BLaER1 (cell line): ENCODE measurements at regions not wholly inside any gene's neighbourhood (a gene's known extent, or its start where the extent isn't known, plus 50 kb on each side); places are given as distances from the start of the nearest gene placed in this dataset.

Experiments
- H3K27ac ChIP-seq: shearing (Covaris generic); formaldehyde crosslinking; 2 replicates; pipeline ENCODE4 v1.8.1; 2022
- H3K27me3 ChIP-seq: shearing (Covaris generic); formaldehyde crosslinking; 2 replicates; pipeline ENCODE4 v1.8.1; 2022
- H3K36me3 ChIP-seq: shearing (Covaris generic); formaldehyde crosslinking; 2 replicates; pipeline ENCODE4 v1.8.1; 2022
- H3K4me1 ChIP-seq: shearing (Covaris generic); formaldehyde crosslinking; 2 replicates; pipeline ENCODE4 v1.8.1; 2022
- H3K4me2 ChIP-seq: shearing (Covaris generic); formaldehyde crosslinking; 2 replicates; pipeline ENCODE4 v1.8.1; 2022
- H3K4me3 ChIP-seq: shearing (Covaris generic); formaldehyde crosslinking; 2 replicates; pipeline ENCODE4 v1.8.1; 2022
- H3K9ac ChIP-seq: shearing (Covaris generic); formaldehyde crosslinking; 2 replicates; pipeline ENCODE4 v1.8.1; 2022
- H3K9me3 ChIP-seq: shearing (Covaris generic); formaldehyde crosslinking; 2 replicates; pipeline ENCODE4 v1.8.1; 2022
- H4K20me1 ChIP-seq: shearing (Covaris generic); formaldehyde crosslinking; 2 replicates; pipeline ENCODE4 v1.8.1; 2022
- Cebpa-rat ChIP-seq: shearing (Covaris generic); IDR thresholded peaks from 2 replicates; pipeline ENCODE4 v1.8.1; 2022

DNA sequence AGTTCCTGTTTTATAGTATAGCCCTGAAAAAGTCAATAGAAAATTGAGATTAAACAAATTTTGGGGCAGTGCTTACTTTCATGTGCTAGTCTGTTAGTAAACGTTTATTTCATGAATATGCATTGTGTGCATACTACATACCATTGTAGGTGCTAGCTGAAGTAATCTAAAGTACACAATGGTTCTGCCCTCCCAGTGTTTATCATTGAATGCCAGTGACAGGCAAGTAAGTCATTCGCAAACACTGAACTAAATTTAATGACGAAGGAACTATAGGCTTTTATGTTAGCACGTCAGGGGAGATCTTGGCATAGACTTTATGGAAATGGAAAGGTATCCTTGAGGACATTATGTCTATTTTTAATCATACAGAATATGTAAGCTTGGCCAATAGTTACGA is 426.9 kb upstream of the EPHA5 start:
- Histone ChIP-seq H3K9me3 (no peaks in the 10 kb centered on the region), H3K27ac (no peak overlapping the region), H3K9ac (no peak overlapping the region), H3K4me1 (no peaks in the 10 kb centered on the region), H4K20me1 (no peaks in the 10 kb centered on the region), H3K4me2 (no peak overlapping the region), H3K27me3 (no peaks in the 10 kb centered on the region), H3K4me3 (no peak overlapping the region), H3K36me3 (no peaks in the 10 kb centered on the region)
- no peak for TF ChIP-seq Cebpa-rat

- Histone ChIP-seq H3K4me1 (no peaks in the 10 kb centered on the region), H3K4me2 (no peak overlapping the region), H3K27ac (no peak overlapping the region), H3K9me3 (no peaks in the 10 kb centered on the region), H3K36me3 (no peaks in the 10 kb centered on the region), H4K20me1 (no peaks in the 10 kb centered on the region), H3K27me3 (no peaks in the 10 kb centered on the region), H3K9ac (no peak overlapping the region), H3K4me3 (no peak overlapping the region)
- TF ChIP-seq Cebpa-rat: no peak
Measured at GRCh38 chr4:66095065-66095464, 424.8 kb upstream of the EPHA5 start.

- H3K27me3 ChIP-seq: no peaks in the 10 kb centered on the region
- H4K20me1 ChIP-seq: no peaks in the 10 kb centered on the region
- no peak overlapping the region for H3K4me3 ChIP-seq
- H3K4me2 ChIP-seq: no peak overlapping the region
- no peaks in the 10 kb centered on the region for H3K9me3 ChIP-seq
- no peak overlapping the region for H3K27ac ChIP-seq
- no peaks in the 10 kb centered on the region for H3K4me1 ChIP-seq
- no peaks in the 10 kb centered on the region for H3K36me3 ChIP-seq
- no peak overlapping the region for H3K9ac ChIP-seq
- no peak for TF ChIP-seq Cebpa-rat
Measured at GRCh38 chr4:66094070-66094469, 423.8 kb upstream of the EPHA5 start.

- H3K36me3 ChIP-seq: no peaks in the 10 kb centered on the region
- no peaks in the 10 kb centered on the region for H4K20me1 ChIP-seq
- no peak overlapping the region for H3K4me2 ChIP-seq
- TF ChIP-seq Cebpa-rat: no peak
- no peak overlapping the region for H3K9ac ChIP-seq
- no peaks in the 10 kb centered on the region for H3K4me1 ChIP-seq
- H3K27ac ChIP-seq: no peak overlapping the region
- no peaks in the 10 kb centered on the region for H3K9me3 ChIP-seq
- H3K4me3 ChIP-seq: no peak overlapping the region
- no peaks in the 10 kb centered on the region for H3K27me3 ChIP-seq
Measured at GRCh38 chr4:66091786-66092185, 421.5 kb upstream of the EPHA5 start.

- no peak overlapping the region for H3K9ac ChIP-seq
- H3K9me3 ChIP-seq: no peaks in the 10 kb centered on the region
- H3K27me3 ChIP-seq: no peaks in the 10 kb centered on the region
- H3K36me3 ChIP-seq: no peaks in the 10 kb centered on the region
- H3K4me2 ChIP-seq: no peak overlapping the region
- no peaks in the 10 kb centered on the region for H4K20me1 ChIP-seq
- TF ChIP-seq Cebpa-rat: no peak
- H3K27ac ChIP-seq: no peak overlapping the region
- no peaks in the 10 kb centered on the region for H3K4me1 ChIP-seq
- no peak overlapping the region for H3K4me3 ChIP-seq
Measured at GRCh38 chr4:66073961-66074360, 403.7 kb upstream of the EPHA5 start.

- no peaks in the 10 kb centered on the region for H3K4me1 ChIP-seq
- H3K27ac ChIP-seq: no peak overlapping the region
- H3K27me3 ChIP-seq: no peaks in the 10 kb centered on the region
- no peaks in the 10 kb centered on the region for H3K36me3 ChIP-seq
- H3K4me2 ChIP-seq: no peak overlapping the region
- no peak for TF ChIP-seq Cebpa-rat
- no peaks in the 10 kb centered on the region for H4K20me1 ChIP-seq
- H3K4me3 ChIP-seq: no peak overlapping the region
- H3K9ac ChIP-seq: no peak overlapping the region
- no peaks in the 10 kb centered on the region for H3K9me3 ChIP-seq
Measured at GRCh38 chr4:66071911-66072310, 401.6 kb upstream of the EPHA5 start.

DNA sequence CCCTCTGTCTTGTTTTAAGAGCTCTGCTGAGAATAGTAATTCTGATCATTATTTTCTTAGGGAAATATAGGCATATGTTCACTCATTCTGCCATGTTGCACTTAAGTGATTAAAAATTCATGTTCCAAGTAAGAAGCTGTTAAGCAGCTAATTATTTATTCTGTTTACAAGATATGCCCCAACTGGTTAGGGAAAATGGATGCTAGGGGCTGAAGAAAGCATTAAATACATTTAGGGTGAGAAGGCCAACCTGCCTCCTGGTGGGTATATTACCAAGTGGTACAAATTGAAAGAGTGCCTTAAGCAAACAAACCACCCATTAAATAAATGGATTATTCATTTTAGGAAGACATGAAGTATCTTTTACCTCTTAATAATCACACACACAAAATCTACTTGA is 392.6 kb upstream of the EPHA5 start:
- Histone ChIP-seq H3K36me3 (no peaks in the 10 kb centered on the region), H3K27ac (no peak overlapping the region), H3K9ac (no peak overlapping the region), H3K27me3 (no peaks in the 10 kb centered on the region), H3K4me3 (no peak overlapping the region), H3K4me1 (no peaks in the 10 kb centered on the region), H4K20me1 (no peaks in the 10 kb centered on the region), H3K9me3 (no peaks in the 10 kb centered on the region), H3K4me2 (no peak overlapping the region)
- no peak for TF ChIP-seq Cebpa-rat

- TF ChIP-seq Cebpa-rat: no peak
- H3K27ac ChIP-seq: no peak overlapping the region
- H3K4me1 ChIP-seq: no peaks in the 10 kb centered on the region
- no peak overlapping the region for H3K9ac ChIP-seq
- H3K27me3 ChIP-seq: no peaks in the 10 kb centered on the region
- no peak overlapping the region for H3K4me2 ChIP-seq
- H4K20me1 ChIP-seq: no peaks in the 10 kb centered on the region
- no peaks in the 10 kb centered on the region for H3K9me3 ChIP-seq
- H3K36me3 ChIP-seq: no peaks in the 10 kb centered on the region
- no peak overlapping the region for H3K4me3 ChIP-seq
Measured at GRCh38 chr4:66062044-66062443, 391.8 kb upstream of the EPHA5 start.

GRCh38 chr4:66059556-66059955 is 389.3 kb upstream of the EPHA5 start:
- Histone ChIP-seq H3K4me3 (no peak overlapping the region), H3K4me2 (no peak overlapping the region), H3K36me3 (no peaks in the 10 kb centered on the region), H3K4me1 (no peaks in the 10 kb centered on the region), H4K20me1 (no peaks in the 10 kb centered on the region), H3K27ac (no peak overlapping the region), H3K9me3 (no peaks in the 10 kb centered on the region), H3K27me3 (no peaks in the 10 kb centered on the region), H3K9ac (no peak overlapping the region)
- TF ChIP-seq Cebpa-rat: no peak

DNA sequence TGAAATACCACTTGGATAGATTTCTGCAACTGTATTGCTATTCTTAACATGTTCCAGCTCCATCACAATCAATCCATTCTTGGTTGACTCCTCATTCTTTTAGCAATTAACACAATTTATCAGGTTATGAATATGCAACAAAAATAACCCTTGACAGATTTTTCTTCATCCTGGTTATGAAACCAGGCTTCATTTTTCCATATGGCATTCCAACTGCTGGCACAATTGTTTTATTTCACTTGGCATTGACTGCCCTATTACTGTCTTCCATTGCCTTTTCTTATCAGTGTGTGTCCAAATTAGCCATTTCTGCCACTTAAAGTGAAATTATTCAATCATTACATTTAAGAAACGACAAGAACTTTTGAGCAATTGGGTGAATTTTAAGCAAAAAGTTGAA is 388.8 kb upstream of the EPHA5 start:
- no peaks in the 10 kb centered on the region for H3K36me3 ChIP-seq
- H3K4me1 ChIP-seq: no peaks in the 10 kb centered on the region
- H3K9me3 ChIP-seq: no peaks in the 10 kb centered on the region
- H3K27ac ChIP-seq: no peak overlapping the region
- H3K27me3 ChIP-seq: no peaks in the 10 kb centered on the region
- TF ChIP-seq Cebpa-rat: no peak
- no peak overlapping the region for H3K4me3 ChIP-seq
- H3K9ac ChIP-seq: no peak overlapping the region
- no peaks in the 10 kb centered on the region for H4K20me1 ChIP-seq
- no peak overlapping the region for H3K4me2 ChIP-seq

GRCh38 chr4:66055999-66056398 is 385.7 kb upstream of the EPHA5 start:
- no peaks in the 10 kb centered on the region for H3K36me3 ChIP-seq
- no peaks in the 10 kb centered on the region for H4K20me1 ChIP-seq
- no peaks in the 10 kb centered on the region for H3K9me3 ChIP-seq
- no peaks in the 10 kb centered on the region for H3K27me3 ChIP-seq
- H3K27ac ChIP-seq: no peak overlapping the region
- no peak overlapping the region for H3K9ac ChIP-seq
- H3K4me3 ChIP-seq: no peak overlapping the region
- no peaks in the 10 kb centered on the region for H3K4me1 ChIP-seq
- no peak for TF ChIP-seq Cebpa-rat
- no peak overlapping the region for H3K4me2 ChIP-seq
